PC-3 (cell line): ENCODE measurements at regions not wholly inside any gene's neighbourhood (a gene's known extent, or its start where the extent isn't known, plus 50 kb on each side); places are given as distances from the start of the nearest gene placed in this dataset.

ENCODE experiments used
- EZH2 ChIP-seq: fragments of 300-600 bp; sonication (generic); IDR thresholded peaks from one replicate; pipeline ENCODE4 v1.6.1; 2017; ENCODE audit warnings: antibody characterized with exemption, mild to moderate bottlenecking, low read length; ENCODE audit not compliant: unreplicated experiment
- TF ChIP-seq, protein P1 (sequence below): fragments of 300-600 bp; sonication (generic); conservative IDR thresholded peaks from 2 replicates; pipeline ENCODE4 v1.5.1; 2017; ENCODE audit warnings: antibody characterized with exemption, low read depth, mild to moderate bottlenecking, low read length

DNA sequence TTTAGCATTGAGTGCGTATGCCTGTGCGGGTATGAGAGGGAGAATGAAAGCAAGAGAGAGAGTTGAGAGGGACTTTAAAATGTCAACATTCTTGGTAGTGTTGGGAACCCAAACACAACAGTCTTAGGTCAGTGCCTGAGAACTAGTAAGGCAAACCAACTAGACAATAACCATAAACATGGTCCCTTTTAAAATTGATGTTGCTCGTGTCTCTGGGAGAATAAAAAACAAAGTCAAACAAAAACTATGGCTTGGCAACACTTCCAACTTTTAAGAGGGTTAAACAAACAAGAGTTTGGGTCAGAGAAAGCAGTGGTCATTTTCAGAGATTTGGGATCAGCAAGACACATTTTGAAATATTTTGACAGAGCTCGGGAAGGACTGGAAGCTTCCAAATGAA is 146.7 kb upstream of the THBS1 start:
- TF ChIP-seq, protein P1, sequence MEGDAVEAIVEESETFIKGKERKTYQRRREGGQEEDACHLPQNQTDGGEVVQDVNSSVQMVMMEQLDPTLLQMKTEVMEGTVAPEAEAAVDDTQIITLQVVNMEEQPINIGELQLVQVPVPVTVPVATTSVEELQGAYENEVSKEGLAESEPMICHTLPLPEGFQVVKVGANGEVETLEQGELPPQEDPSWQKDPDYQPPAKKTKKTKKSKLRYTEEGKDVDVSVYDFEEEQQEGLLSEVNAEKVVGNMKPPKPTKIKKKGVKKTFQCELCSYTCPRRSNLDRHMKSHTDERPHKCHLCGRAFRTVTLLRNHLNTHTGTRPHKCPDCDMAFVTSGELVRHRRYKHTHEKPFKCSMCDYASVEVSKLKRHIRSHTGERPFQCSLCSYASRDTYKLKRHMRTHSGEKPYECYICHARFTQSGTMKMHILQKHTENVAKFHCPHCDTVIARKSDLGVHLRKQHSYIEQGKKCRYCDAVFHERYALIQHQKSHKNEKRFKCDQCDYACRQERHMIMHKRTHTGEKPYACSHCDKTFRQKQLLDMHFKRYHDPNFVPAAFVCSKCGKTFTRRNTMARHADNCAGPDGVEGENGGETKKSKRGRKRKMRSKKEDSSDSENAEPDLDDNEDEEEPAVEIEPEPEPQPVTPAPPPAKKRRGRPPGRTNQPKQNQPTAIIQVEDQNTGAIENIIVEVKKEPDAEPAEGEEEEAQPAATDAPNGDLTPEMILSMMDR, result no peak
- TF ChIP-seq EZH2, result no peak
